ENCODE measurements at regions not wholly inside any gene's neighbourhood (a gene's known extent, or its start where the extent isn't known, plus 50 kb on each side); places are given as distances from the start of the nearest gene placed in this dataset.

DNA sequence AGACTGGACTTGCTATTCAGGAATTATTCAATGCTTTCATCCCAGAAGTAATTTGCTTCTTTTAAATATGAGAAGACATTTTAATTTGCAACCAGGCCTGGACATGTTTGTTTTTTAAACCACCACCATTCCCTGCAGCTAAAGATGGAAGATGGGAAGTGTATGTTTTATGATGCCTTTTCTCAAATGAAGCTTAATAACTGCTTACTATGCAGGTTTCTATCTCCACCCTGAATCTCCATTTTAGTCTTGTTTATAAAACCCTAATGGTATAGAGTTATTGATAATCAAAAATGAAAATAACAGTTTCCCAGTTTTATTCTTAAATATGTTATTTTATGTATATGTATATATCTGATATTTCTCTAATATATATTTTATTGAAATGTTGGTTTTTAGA is 418.9 kb downstream of the C4orf33 start:
- H2BK15ac ChIP-seq (ENCODE audit: low read depth, low read length), result no peak overlapping the region
- dilution Hi-C loops (cut with HindIII; ENCODE audit: low sequenced_read_pairs, unreplicated experiment), result no loop called here

More for the DNA sequence above, 418.9 kb downstream of the C4orf33 start:
- Histone ChIP-seq H4K91ac (ENCODE audit: insufficient read depth, low read depth, low read length) (no peak overlapping the region), H3K23ac (ENCODE audit: low read depth, low read length) (no peak overlapping the region), H3K27ac (ENCODE audit: insufficient read depth, low read length) (no peak overlapping the region), H3K14ac (replicated peaks; ENCODE audit: low read depth, low read length) (no peak overlapping the region), H2AK9ac (replicated peaks; ENCODE audit: low read depth, low read length, poor library complexity) (no peak overlapping the region), H4K20me1 (ENCODE audit: insufficient read depth, low read length) (no peaks in the 10 kb centered on the region), H2BK120ac (ENCODE audit: low read depth, low read length) (no peak overlapping the region), H2AK5ac (ENCODE audit: low read depth, low read length) (no peak overlapping the region), H3K4me1 (ENCODE audit: control insufficient read depth, insufficient read depth, low read length) (no peaks in the 10 kb centered on the region), H2AFZ (replicated peaks; ENCODE audit: low read length, poor library complexity) (no peak overlapping the region), H3K56ac (ENCODE audit: extremely low read depth, insufficient read depth, low read length) (no peak overlapping the region), H3K18ac (ENCODE audit: low read depth, low read length) (no peak overlapping the region), H4K8ac (ENCODE audit: low read depth in 2 of 2, low read length in 2 of 2) (no peak overlapping the region), H3K9ac (ENCODE audit: low read depth, low read length) (no peak overlapping the region), H3K9me1 (ENCODE audit: insufficient read depth, low read length) (no peaks in the 10 kb centered on the region), H2BK20ac (ENCODE audit: low read depth, low read length) (no peak overlapping the region), H3K36me3 (ENCODE audit: control insufficient read depth, insufficient read depth, low read length) (no peaks in the 10 kb centered on the region), H3K4me2 (ENCODE audit: low read depth, low read length) (no peak overlapping the region), H3K9me3 (ENCODE audit: control insufficient read depth, insufficient read depth, low read length) (peaks cover 4% of the 10 kb centered on the region), H2BK5ac (ENCODE audit: low read depth, low read length, poor library complexity, severe bottlenecking) (no peak overlapping the region), H3K79me1 (ENCODE audit: low read depth in 1 of 2, low read length in 2 of 2) (no peaks in the 10 kb centered on the region), H3K4me3 (ENCODE audit: insufficient read depth, low read depth, low read length) (no peak overlapping the region), H3K4ac (ENCODE audit: low read depth, low read length) (no peak overlapping the region), H4K5ac (ENCODE audit: low read depth, low read length) (no peak overlapping the region), H3K27me3 (ENCODE audit: control insufficient read depth, insufficient read depth, low read length) (no peaks in the 10 kb centered on the region)
- intact Hi-C loops (cut with micrococcal nuclease), result no loop called here
- in situ Hi-C loops (cut with MboI; ENCODE audit: low sequenced_read_pairs), result no loop called here
- ChIA-PET POLR2A (ENCODE audit: unreplicated experiment) (no interaction called here), CTCF (interaction anchor here (0.5 kb wide), 1 partner anchor 196 kb away, joined by 4 read pairs; no protein-coding TSS in a partner anchor)
- TF ChIP-seq POLR2A (IDR thresholded peaks at IDR 0.05; ENCODE audit: low read depth, low read length) (no peak), BHLHE40 (IDR thresholded peaks at IDR 0.05; ENCODE audit: low read depth, low read length) (no peak), RFX5 (IDR thresholded peaks at IDR 0.05; ENCODE audit: low read depth, low read length) (no peak), MAFK (IDR thresholded peaks at IDR 0.05; ENCODE audit: low read depth, low read length) (peak; percentile 48; the same call in 1 of the 2 replicates)
- DNase-seq (no peak), ATAC-seq (ENCODE audit: low read depth) (no peak)
- BruUV-seq (replicated peaks), result no TSS peak

Measured in IMR-90 (cell line).